ENCODE measurements at regions not wholly inside any gene's neighbourhood (a gene's known extent, or its start where the extent isn't known, plus 50 kb on each side); places are given as distances from the start of the nearest gene placed in this dataset.

DNA sequence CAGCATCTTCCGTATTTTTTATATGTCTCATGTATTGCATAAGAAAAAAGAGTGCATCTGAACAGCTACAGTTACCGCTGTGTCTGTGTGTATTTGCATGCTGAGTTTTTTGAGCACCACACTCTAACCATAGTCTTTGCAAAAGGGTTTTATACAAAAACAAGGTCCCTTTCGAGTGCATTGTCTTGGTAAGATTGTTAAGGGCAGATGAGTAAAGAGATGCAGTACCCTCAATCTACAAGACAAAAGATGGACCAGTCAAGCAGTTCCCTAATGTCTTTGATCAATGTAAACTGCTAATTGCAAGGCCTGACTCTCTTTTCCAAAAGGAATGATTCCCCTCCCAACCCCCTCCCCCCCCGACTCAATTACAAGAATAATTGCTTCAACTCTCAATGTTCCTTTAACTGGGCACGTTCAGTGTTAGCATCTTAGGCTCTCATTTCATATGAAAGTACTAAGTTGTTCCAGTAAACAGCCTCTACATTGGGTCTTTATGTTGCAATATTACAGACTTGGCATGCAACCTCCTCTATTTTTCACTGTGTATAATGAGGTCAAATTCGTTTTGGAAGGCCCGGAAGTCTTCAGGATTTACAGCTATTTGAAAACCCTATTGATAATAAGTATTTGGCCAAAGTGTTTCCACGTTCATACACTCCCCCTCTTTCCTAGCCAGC, 471.4 kb upstream of the RBFOX1 start:
- DNase-seq: no peak

DNA sequence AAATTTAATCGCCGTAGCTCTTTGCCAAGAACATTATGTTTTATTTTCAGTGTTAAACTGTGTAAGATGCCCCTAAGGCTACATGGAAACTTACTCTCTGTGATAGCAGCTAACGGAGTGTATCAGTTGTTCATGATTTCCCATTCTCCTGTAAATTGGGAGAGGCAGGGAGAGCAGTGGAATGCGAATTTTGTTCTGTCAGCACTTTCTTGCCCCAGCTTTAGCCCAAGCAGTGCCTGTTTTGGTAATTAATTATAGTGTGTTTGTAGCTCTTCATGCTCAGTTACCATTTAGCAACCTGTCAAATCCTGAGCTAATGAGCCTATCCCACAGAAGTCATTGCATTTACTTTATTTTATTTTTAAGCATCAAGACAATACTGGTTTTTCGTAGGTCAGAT, 475.1 kb upstream of the RBFOX1 start:
- DNase-seq: no peak

DNA sequence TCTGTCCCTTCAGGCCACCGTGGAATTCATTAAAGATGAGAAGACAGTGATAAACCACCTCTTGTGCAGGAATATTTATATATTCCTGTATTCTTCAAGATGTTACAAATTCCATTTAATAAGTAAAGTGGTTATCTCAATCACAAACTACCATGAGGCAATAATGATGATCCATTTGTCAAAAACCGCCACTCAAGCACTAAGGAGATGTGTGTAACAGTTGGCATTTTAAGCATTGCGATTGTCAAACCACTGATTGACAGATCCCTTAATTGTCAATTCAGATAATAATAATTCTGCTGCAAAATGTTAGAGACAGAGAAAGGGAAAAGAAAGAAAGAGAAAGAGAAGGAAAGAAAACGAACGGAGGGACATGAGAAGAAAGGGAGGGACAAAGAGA, 476.1 kb upstream of the RBFOX1 start:
- DNase-seq: no peak

DNA sequence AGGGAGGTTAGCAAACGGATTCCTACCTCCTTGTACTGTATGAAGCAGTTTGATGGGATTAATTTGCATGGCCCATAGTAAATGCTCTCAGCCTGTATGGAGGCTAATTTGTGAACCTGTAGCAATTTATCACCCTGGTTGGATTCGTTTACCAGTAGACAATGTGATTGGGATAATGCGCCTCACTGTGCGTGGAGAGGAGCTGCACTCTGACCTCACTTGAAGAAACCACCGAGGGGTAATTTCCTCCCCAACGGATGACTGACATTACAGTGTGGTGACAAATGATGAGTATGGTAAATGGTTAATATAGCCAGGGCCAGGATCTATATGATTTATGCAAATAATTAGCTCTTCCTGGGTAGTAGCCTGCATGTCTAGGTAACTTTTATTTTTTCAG, 479.1 kb upstream of the RBFOX1 start:
- no peak for DNase-seq

DNA sequence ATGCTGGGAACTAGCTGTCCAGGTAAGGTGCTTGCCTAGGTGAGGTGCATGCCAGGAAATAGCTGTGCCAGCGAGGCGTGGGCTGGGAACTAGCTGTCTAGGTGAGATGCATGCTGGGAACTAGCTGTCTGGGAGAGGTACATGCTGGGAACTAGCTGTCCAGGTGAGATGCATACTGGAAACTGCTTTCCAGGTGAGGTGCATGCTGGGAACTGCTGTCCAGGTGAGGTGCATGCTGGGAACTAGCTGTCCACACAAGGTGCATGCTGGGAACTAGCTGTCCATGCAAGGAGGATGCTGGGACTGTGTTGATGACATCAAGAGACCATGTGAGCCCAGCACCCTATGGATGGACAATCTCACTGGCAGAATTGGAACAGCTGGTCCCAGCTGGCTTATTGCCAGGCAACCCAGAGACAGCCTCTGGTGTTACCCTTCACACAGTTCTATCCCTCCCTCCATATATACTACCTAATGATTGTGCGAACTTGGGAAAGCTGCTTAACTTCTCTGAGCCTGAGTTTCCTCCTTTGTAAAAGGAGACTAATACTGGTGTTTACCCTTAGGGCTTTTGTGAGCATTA, 479.9 kb upstream of the RBFOX1 start:
- no peak for DNase-seq

DNA sequence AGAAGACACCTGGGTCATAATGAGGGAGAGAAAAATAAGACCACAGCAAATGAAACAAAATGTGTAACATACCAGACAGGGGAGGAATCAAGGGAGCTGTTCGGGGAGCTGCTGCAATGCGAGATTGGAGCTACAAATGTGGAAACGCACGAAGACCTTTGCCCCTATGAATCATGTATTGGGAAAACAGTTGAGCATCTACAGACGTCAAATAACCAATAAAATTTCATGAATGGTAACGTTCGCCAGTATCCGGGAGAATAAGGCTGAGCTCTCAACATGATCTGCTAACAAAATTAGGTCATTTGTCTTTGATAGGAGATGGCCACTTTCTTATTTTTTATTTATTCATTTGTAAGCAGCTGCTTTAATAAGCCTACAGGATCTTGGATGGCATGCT, 486.2 kb upstream of the RBFOX1 start:
- no peak for DNase-seq

DNA sequence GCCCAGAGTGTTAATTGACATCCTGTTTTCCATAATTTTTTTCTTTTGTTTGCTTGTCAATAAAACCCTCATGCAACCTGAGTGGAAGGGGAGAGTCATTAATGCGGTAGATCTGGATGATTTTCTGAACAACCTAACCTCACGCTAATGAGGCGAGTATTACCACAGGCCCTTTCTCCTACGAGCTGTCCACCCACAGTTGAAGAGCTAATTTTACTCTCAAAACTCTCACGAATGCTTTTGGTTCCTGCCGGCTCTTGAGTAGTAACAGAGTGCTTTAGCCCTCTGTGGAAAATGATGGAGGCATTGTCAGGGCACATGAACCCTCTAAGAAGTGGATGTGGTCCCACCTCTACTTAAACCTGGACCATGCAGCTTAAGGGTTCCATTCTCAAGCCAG, 491.3 kb upstream of the RBFOX1 start:
- no peak for DNase-seq

DNA sequence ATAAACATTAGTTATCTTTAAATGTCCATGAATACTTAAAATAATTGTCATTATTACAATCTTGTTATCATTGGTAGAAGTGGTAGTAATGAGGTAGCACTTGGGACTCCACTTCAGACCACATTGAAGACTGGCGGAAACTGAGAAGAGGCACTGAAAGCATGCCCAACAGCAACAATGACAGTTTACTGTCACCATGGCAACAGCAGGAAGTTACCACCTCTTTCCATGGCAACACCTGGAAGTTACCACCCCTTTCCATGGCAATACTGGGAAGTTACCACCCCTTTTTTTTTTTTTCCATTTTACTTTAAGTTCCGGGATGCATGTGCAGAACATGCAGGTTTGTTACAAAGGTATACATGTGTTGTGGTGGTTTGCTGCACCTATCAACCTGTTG, 494.9 kb upstream of the RBFOX1 start:
- DNase-seq: no peak

DNA sequence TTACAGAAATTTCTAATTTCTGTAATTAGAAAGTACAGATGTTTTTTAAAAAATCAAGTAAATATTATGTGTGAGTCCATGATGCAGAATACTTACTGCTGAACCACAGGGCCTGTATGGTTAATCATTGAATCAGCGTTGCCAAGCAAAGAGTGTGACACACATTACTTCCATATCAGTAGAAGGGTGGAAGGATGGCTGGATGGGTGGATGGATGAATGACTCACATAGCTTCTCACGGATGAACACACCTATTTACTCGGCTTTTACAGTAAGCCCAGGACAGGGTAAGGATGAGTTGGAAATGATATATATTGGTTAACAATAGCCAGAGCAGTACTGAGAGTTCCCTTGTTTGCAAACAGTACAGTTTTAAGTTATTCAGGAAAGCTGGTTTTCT, 495.9 kb upstream of the RBFOX1 start:
- DNase-seq: no peak

DNA sequence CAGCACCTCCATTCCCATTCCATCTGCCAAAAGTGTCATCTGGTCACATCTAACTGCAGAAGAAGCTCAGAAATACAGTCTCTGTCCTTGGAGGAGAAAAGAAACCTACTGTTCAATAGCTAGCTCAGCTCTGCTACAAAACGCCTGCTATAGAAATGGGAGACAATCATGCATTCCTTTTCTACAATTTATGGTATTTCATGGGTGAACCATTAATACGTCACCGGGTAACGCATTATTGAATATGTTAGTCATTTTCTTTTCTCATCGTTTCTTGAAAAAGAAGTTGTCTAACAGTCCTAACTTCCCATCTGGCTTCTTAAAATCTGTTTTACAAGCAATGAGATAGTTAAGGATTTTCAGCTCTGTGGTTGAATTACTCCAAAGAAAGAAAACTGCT, 496.7 kb upstream of the RBFOX1 start:
- no peak for DNase-seq

DNA sequence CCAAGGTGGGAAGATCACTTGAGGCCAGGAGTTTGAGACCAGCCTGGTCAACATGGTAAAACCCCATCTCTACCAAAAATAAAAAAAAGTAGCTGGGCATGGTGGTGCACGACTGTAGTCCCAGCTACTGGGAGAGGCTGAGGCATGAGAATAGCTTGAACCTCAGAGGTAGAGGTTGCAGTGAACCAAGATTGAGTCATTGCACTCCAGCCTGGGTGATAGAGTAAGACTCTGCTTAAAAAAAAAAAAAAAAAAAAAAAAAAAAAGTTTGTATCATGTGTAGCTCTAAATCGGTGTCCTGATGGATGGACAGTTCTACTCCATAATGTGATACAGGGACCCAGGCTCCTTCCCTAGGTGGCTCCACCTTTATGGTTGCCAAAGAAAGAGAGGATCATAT, 497.1 kb upstream of the RBFOX1 start:
- no peak for DNase-seq

DNA sequence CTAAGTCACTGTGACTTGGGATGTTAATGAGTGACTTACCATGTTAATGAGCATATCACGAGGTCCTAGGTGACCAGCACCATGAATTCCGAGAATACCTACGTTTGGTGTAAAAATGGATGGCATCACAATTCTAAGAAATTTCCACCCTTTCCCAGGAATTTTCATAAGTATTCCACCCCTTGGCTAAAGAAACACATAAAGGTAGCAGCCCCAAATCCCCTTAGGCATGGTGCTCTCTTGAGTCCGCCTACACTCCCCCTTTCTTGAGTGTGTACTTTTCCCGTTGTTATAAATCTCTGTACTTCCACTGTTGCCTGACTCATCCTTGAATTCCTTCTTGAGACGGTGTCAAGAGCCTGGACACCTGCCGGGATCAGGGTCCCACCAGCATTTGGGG, 504.0 kb upstream of the RBFOX1 start:
- no peak for DNase-seq

DNA sequence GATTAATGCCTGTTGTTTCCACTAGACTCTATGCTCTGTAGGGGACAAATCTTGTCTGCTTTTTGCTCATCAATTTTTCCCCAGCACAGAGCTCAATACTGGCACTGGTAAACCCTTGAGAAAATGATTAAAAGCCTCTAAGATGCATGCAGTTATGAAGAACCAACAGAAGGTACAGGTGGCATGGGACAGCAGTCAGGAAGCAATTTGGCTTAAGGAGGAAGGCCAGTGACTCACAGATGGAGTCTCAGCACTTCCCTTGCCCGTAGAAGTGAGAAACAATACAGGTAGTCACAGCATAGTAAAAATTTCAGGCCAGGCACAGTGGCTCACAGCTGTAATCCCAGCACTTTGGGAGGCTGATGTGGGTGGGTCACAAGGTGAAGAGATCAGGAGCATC, 504.7 kb upstream of the RBFOX1 start:
- DNase-seq: no peak

DNA sequence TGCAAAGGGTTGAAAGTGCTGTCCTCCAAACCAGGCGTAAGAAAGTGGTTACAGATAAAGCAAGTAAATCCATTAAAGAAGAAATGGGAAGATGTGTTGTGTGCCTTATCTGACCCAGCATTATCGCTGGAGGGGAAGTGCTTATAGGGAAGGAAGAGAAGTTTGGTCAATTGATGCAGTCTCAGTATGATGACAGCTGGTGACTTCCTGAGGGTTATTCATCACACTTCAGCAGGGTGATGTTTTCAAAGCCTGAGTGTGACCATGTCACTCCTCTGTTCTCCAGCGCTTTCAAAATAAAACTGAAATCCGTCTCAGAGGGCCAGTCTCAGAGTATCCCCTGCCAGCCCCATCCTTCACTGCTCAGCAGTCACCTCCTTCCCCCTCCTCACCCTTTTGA, 505.4 kb upstream of the RBFOX1 start:
- no peak for DNase-seq

DNA sequence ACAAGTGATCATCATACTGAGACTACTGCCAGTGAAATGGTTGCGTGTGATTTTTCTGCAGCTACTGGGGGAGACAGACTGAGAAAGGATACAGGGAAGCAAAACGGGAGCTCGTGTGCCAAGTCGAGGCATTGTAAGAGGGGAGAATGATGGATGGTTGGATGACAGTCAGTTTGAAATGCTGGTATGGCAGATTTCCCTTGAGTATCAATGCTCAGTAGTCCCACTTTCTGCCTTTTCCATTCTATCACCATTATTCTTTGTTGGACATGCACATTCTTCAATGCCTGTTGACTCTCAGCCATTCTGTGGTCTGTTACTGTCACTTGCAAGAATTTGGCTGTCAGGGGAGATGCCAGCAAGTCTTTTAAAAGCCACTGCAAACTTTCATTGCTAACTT, 510.6 kb upstream of the RBFOX1 start:
- no peak for DNase-seq

DNA sequence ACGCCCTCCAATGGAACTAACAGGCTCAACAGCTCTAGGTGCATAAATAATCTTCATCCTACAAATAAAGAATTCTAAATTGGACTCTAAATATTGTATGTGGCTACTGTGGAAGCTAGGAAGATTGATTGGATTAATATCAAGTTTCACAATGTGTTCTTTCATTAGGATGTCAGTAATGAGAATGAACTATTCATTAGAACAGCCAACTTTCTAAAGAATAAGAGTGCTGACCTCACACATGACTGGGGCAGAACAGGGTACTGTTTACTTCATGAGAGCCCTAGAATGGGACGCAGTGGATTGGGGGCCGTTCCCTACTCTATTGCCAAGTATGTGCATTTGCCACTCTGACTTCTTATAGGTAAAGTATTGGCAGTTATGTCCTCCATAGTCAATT, 528.2 kb upstream of the RBFOX1 start:
- DNase-seq: peak in 5 of 58 donors; percentile 1 to 12 (median 8)

DNA sequence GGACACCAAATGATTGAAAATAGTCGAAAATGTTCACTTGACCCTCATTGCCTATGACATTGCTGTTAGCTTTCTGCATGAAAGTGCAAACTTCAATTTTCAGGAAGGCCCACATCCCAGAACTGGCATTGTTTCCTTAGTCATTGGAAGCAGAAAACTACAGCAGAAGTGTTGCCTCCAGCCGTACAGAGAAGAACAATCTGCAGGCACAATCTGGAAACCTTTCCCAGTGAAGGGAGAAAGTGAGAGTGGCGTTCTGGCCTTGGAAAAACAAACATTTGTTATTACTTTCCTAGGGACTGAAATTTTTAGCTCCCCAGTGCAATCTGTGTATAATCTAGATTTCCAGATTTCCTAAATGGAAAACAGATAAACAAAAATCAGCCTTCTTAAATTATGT, 529.5 kb upstream of the RBFOX1 start:
- peak in 2 of 58 donors; percentile 1 to 14 for DNase-seq

DNA sequence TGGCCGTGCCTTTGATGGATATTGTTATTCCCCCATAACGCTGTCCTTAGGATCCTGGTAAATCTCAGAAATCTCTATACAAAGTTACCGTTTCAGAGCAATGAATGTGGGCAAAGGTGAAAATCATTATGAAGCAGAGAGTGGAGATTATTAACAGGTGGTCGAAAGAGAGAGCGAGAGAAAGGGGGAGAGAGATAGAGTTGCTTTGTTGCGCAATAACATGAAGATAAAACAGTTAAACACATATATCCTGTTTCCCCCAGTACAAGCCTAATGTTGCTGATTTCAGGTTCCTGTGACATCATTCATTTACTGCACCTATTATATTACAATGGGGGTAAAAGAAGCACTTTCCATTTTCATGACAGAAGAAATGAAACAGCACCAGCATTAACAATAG, 535.4 kb upstream of the RBFOX1 start:
- DNase-seq: no peak

DNA sequence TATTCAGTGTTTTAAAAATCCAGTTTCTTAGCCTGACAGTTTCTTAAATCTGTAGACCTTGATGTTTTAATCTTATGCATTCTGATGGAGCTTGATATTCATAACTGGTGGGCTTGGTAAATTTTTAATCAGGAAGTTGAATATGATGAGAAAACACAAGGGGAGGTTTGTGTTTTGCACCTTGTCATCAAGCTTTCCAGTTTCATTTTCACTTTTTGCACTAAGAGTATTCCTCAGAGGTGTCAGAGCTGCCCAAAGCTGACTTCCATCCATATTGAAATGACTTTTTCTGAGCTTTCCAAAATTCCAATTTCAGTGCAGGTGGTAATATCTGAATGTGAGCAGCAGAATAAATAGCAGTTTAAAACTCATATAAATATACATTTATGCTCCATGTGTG, 555.0 kb upstream of the RBFOX1 start:
- no peak for DNase-seq

DNA sequence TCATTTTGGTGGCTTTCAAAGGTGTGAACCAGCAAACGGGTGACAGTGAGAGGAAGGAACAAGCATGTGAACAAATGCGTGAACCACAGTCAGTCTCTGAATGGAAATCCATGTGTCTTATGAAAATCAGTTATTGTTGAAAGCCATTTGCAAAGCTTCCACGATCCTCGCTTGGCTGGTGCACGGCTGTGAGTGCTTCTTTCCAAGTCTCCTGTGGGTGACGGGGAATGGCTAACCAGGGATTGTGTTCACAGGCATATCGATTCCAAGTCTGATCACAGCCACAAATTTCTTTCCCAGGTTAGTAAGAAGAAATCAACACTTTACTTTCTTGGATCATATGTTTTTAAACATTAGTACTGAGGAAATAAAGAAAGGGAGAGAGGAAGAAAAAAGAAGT, 556.9 kb upstream of the RBFOX1 start:
- peak in 5 of 58 donors; percentile 1 to 10 (median 4) for DNase-seq

DNA sequence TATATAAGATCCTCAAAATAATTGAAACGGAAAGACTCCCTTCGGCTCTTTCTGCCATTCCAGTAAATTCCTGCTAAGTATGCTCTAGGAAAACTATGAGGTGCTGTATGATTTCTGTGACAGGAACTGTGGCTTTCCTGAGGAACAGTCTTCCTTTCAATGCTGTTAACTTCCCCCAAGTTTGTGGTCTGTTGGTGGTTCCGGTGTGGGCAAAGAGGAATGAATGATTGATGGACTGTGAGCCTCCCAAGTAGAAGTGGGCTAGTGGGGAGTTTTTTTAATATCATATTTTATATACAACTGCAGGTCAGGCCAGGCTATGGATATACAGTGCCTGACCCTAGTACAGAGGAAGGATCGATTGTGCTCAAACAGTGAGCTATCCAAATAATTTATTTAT, 560.7 kb upstream of the RBFOX1 start:
- no peak for DNase-seq

DNA sequence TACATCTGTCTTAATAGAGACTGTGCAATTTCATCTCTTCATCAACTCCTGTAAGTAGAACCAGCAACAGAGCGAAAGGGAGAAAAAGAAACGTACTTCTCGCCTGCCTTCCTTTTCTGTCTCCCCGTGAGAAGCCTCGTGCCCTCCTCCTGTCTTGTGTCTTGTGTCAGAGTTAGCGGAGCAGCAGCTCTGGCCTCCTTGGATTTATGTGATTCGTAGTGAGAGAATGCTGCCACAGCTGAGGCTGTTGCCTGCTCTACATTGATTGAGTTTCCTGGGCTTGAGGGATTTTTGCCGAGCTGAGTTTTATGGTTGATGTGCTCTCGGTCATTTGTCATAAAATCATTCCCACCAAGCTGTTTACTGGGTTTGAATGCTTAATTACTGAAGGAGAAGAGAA, 579.1 kb upstream of the RBFOX1 start:
- peak in 1 of 58 donors; percentile 3 for DNase-seq

DNA sequence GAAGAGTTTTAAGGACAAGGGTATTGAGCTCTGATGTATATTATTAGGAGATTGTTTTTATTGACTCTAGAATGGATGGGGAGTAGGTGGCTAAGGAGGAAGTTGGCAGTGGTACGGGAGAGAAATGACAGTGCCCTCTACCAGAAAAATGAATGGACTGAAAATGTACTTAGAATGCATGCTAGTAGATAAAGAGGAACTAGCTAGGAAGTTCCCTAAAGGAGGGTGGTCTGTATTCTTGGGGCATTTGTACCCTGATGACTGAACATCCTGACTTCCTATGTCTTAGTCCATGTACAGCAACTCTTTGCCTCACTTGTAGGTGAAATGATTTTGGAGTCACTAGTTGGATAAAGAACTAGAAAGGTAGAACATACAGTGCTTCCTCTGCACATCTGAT, 581.5 kb upstream of the RBFOX1 start:
- DNase-seq: no peak

DNA sequence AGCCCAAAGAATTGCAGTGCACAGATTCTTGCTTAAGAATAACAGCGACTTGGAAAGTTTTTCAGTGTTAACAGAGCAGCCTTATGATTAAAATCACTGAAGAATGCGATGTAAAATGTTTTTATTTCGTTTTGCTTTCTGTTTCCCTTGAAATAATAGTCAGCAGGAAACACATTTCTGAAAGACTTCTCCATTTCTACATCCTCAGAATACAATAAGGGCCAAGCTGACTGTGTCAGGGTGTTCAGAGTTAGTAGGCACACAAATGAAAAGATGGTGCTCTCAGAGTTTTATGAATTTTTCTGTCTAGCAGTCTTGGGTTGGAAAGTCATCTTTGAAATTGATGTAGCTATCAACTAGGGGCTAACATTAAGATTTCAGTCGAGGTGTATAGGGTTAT, 582.9 kb upstream of the RBFOX1 start:
- no peak for DNase-seq

All from anterior cingulate cortex (tissue), 58 donors.